ENCODE measurements at regions not wholly inside any gene's neighbourhood (a gene's known extent, or its start where the extent isn't known, plus 50 kb on each side); places are given as distances from the start of the nearest gene placed in this dataset.

- TF ChIP-seq ZNF274 (IDR thresholded peaks at IDR 0.05; ENCODE audit: low read depth, low read length) = no peak
- H3K4me3 ChIP-seq (ENCODE audit: low read length) = no peak overlapping the region
These were observed 182.2 kb downstream of the PALM2AKAP2 start for GRCh38 chr9:109962215-109962614.

- H3K4me3 ChIP-seq (ENCODE audit: low read length) = no peak overlapping the region
- TF ChIP-seq ZNF274 (IDR thresholded peaks at IDR 0.05; ENCODE audit: low read depth, low read length) = no peak
These were observed 183.1 kb downstream of the PALM2AKAP2 start for GRCh38 chr9:109963079-109963478.

DNA sequence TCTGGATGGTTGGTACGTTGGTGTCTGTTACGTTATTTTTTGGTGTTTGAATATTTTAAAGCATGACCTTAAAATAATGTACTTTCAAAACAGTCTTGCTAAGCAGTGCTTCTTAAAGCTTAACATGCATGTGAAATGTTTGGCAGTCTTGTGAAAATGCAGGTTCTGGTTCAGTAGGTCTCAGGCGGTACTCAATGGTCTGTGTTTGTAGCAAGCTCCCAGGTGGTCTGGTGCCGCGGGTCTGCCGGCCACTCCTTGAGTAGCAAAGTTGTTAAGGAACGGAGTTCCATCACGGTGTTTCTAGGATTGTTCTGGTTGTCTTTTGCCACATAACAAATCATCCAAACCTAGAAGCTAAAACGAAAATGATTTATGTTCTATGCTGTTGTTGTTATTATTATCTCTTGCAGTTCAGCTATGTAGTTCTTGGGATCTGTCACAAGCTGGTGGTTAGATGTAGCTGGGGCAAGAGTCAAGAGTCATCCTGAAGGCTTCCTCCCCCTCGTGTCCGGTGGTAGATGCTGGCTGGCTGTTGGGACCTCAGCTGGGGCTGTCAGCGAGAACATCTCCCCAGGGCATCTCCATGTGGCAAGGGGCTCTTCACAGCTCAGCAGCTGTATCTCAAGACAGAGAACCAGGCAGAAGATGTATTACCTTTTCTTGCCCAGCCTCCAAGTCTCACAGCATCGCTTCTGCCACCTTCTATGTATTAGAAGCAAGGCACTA, 186.8 kb downstream of the PALM2AKAP2 start:
- peak overlapping the region; percentile 42; the same call in 1 of the 2 replicates for H3K4me3 ChIP-seq (ENCODE audit: low read length)
- TF ChIP-seq ZNF274 (IDR thresholded peaks at IDR 0.05; ENCODE audit: low read depth, low read length) = no peak

DNA sequence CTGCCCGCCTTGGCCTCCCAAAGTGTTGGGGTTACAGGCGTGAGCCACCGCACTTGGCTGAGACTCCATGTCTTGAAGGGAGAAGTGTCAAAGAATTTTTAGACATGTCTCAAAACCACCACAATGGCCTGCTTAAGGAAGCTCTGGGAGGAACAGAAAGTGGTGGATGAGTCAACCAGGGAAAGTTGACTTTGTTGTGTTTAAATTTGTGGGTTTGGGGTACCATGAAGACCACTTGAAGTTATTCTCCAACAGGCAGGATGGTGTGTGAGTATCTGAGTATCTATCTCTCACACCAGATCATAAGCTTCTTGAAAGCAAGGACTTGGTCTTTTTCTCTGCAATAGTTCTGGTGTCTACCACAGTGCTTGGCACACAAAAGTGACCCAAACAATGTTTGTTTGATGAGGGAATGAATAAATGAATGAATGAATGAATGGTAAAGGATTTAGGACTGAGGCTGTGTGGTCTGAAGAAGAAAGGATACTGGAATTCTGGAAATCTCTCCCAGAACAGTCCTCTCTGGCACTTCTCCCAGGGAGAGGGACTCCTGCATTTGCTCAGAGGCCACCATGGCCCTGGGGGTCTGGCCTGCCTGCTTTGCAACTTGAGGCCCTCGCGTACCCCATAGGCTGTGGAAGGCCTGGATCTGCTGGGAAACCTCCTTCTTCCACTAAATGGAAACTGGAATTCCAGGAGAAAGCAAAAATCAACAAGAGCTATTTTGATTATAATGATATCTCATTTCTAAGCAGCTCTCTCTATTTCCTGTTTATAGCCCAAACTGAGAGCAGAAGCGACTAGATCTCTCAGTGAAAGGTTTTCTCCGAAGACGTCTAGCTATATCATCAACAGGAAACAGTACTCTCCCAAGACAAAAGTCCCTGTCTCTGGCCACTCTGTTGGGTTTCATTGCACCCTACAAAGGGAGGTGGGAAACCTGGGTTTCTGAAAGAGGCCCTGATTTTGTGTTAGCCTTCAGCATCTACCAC, 187.9 kb downstream of the PALM2AKAP2 start:
- peak overlapping the region; percentile 44; the same call in 1 of the 2 replicates for H3K4me3 ChIP-seq (ENCODE audit: low read length)

GRCh38 chr9:109969011-109969410, 189.0 kb downstream of the PALM2AKAP2 start:
- TF ChIP-seq ZNF274 (IDR thresholded peaks at IDR 0.05; ENCODE audit: low read depth, low read length) = no peak
- no peak overlapping the region for H3K4me3 ChIP-seq (ENCODE audit: low read length)

More for the DNA sequence above, 187.9 kb downstream of the PALM2AKAP2 start:
- TF ChIP-seq ZNF274 (IDR thresholded peaks at IDR 0.05; ENCODE audit: low read depth, low read length) = no peak

GRCh38 chr9:109969573-109970237, 189.7 kb downstream of the PALM2AKAP2 start:
- H3K4me3 ChIP-seq (ENCODE audit: low read length) = no peak overlapping the region
- TF ChIP-seq ZNF274 (IDR thresholded peaks at IDR 0.05; ENCODE audit: low read depth, low read length) = no peak

DNA sequence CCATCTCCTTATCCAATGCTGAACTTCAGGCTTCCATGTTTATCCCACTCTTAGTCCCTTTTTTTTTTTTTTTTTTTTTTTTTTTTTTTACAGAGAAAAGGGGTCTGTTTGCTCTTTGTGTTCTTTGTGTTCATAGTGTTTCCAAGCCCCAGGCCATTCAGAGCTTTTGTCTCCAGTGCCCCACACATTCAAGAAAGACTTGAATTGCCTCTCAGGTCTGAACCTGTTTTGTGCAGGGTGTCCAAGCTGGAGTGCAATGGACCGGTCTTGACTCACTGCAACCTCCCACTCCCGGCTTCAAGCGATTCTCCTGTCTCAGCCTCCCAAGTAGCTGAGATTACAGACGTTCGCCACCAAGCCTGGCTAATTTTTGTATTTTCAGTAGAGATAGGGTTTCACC, 191.2 kb downstream of the PALM2AKAP2 start:
- no peak for TF ChIP-seq ZNF274 (IDR thresholded peaks at IDR 0.05; ENCODE audit: low read depth, low read length)
- H3K4me3 ChIP-seq (ENCODE audit: low read length) = no peak overlapping the region; the same call in 1 of the 2 replicates

DNA sequence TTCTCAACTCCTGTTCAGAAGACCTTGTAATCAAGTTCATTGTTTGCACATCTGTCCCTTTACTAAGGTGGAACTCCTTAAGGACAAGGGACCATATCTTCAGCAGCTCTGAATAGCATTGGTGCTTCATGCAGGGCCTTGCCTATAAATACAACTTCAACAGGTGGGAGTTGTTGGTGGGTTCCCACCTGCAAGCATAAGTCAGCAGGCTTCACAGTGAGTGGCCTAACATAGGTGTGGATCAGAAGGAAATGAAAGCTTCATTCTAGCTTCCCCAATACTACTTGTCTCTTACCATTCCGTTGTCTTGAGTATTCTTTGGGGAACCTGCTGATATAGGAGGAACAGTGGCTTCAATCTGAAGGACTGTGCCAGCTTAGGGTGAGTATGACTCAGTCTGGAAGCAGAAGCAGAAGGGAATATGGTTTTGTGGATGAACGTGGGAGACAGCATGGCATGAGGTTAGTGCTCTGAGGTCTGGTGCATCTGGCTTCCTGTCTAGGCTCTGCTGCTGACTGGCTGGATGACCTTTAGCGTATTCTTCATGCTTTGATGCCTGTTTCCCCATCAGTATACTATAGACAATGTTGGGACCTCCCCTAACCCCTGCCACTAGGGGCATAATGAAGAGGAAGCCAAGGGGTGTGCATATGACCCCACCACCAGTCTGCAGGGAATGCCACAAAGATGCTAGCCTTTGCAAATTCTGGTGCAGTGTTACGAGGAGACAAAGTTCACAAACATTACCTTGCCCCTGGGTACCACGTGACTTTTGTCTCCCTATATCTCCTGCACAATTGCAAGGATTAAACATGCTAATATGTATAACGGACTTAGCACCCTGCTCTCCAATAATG, 192.3 kb downstream of the PALM2AKAP2 start:
- H3K4me3 ChIP-seq (ENCODE audit: low read length) = no peak overlapping the region; the same call in 1 of the 2 replicates
- no peak for TF ChIP-seq ZNF274 (IDR thresholded peaks at IDR 0.05; ENCODE audit: low read depth, low read length)

GRCh38 chr9:109973336-109973735, 193.3 kb downstream of the PALM2AKAP2 start:
- H3K4me3 ChIP-seq (ENCODE audit: low read length) = no peak overlapping the region
- no peak for TF ChIP-seq ZNF274 (IDR thresholded peaks at IDR 0.05; ENCODE audit: low read depth, low read length)

GRCh38 chr9:109974143-109974917, 194.3 kb downstream of the PALM2AKAP2 start:
- TF ChIP-seq ZNF274 (IDR thresholded peaks at IDR 0.05; ENCODE audit: low read depth, low read length) = no peak
- H3K4me3 ChIP-seq (ENCODE audit: low read length) = peak overlapping the region; percentile 25; the same call in 1 of the 2 replicates

DNA sequence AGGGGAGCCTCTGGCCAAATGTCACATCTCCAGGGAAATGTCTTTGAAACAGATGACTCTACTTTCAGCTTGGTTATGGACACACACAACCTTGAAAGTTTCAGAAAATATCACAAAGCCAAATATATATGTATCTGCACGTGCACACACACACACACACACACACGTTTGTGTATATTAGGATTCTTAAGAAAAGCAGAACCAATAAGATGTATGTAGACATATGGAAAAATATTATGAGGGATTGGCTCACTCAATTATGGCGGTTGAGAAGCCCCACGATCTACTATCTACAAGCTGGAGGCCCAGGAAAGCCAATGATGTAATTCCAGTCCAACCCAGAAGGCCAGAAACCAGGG, 194.9 kb downstream of the PALM2AKAP2 start:
- TF ChIP-seq ZNF274 (IDR thresholded peaks at IDR 0.05; ENCODE audit: low read depth, low read length) = no peak
- no peak overlapping the region; the same call in 1 of the 2 replicates for H3K4me3 ChIP-seq (ENCODE audit: low read length)

DNA sequence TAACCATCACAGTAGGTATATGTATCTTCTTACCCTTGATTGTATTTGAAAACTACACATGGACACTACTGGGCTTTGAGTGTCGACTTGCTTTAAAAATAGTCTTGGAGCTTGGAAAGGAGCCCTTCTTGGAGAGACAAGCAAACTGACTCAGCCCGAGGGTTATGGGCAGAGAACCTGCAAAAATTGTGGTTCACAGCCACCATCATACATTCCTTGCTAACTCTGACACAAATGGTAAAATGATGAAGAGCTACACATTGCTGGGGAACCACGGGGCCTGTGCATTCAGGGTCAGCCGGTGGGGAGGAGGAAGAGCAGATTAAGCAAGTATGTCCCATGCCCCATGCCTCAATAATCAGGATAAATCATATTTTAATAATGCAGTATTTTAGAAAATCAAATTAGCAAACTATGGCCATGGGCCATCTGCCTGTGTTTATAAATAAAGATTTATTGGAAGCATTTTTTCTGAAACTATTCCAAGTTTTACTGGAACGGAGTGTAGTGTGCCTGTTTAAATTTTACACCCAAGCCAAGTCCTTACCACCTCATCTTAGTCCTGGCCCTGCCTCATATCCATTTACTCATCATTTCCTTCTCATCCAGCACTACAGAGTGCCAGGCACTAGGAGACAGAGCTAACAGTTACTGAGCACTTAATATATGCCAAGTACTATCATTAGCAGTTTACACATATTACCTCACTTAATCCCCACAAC, 195.7 kb downstream of the PALM2AKAP2 start:
- no peak for TF ChIP-seq ZNF274 (IDR thresholded peaks at IDR 0.05; ENCODE audit: low read depth, low read length)
- H3K4me3 ChIP-seq (ENCODE audit: low read length) = no peak overlapping the region

Data from GM08714 (cell line).